ENCODE measurements at regions not wholly inside any gene's neighbourhood (a gene's known extent, or its start where the extent isn't known, plus 50 kb on each side); places are given as distances from the start of the nearest gene placed in this dataset.

DNA sequence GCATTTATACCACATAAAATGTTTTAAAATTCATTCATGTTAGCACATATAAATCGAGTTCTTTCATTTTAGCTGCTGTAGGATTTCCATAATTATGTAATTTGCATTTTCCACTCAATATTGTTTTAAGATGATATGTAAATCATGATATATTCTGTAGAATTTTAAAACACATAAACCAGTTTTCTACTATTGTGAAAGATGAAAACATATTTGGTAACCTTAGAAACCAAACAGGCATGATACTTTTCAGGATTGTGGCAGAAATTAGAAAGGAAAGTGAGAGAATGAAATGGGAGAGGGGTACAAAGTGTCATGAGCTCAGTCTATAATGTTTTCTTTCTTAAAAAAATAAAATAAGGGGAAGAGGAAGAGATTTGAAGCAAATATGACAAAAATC is 269.3 kb downstream of the PPP1R3A start:
- TF ChIP-seq, protein P1, sequence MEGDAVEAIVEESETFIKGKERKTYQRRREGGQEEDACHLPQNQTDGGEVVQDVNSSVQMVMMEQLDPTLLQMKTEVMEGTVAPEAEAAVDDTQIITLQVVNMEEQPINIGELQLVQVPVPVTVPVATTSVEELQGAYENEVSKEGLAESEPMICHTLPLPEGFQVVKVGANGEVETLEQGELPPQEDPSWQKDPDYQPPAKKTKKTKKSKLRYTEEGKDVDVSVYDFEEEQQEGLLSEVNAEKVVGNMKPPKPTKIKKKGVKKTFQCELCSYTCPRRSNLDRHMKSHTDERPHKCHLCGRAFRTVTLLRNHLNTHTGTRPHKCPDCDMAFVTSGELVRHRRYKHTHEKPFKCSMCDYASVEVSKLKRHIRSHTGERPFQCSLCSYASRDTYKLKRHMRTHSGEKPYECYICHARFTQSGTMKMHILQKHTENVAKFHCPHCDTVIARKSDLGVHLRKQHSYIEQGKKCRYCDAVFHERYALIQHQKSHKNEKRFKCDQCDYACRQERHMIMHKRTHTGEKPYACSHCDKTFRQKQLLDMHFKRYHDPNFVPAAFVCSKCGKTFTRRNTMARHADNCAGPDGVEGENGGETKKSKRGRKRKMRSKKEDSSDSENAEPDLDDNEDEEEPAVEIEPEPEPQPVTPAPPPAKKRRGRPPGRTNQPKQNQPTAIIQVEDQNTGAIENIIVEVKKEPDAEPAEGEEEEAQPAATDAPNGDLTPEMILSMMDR (IDR thresholded peaks at IDR 0.05), result no peak
- no peak for TF ChIP-seq POLR2A (IDR thresholded peaks at IDR 0.05)
